GM19238 (cell line): ENCODE measurements at regions not wholly inside any gene's neighbourhood (a gene's known extent, or its start where the extent isn't known, plus 50 kb on each side); places are given as distances from the start of the nearest gene placed in this dataset.
"Not testable (repeated sequence)": the region's sequence is repeated elsewhere in the genome, so short reads cannot be mapped to it uniquely, and the experiment has no call there.

Experiments
- DNase-seq: peaks from one replicate; pipeline ENCODE4 v3.0.0; 2011; ENCODE audit warnings: low spot score; ENCODE audit not compliant: insufficient read length

DNA sequence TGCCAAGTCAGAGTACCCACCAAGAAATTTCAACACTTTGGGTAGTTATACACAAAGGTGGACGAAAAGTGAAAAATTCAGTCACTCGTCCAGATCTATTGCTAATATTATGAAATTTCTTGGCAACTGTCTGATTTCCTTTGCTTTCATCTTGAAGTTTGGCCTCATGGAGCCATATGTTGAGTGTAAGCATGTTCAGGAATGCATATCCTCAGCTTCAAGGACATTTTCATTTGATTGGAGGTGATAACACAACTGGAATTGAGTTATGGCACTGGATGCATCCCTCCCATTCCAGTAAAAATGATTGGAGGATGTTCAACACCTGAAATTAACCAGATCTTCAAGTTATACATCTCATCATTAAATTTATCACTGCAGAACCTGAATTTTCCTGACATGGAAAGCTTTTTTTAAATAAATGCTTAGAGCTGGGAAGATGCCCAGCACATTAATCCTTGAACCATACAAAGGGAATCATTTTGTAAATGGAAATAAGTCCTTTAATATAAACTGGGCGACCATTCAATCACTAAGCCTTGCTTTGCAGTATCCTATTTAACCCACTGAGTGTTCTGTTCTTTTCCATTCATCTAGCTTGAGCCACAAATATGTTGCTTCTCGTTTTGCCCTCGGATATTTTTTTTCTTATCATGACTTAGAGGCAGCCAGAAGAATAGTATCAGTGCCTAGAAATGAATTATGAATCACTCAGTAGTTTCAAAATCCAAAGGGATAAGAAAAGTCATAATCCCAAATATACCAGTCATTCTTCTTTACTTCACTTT is 273.7 kb upstream of the PIK3R1 start:
- no peak for DNase-seq

GRCh38 chr5:67935908-67936566 is 279.5 kb upstream of the PIK3R1 start:
- DNase-seq, result no peak

DNA sequence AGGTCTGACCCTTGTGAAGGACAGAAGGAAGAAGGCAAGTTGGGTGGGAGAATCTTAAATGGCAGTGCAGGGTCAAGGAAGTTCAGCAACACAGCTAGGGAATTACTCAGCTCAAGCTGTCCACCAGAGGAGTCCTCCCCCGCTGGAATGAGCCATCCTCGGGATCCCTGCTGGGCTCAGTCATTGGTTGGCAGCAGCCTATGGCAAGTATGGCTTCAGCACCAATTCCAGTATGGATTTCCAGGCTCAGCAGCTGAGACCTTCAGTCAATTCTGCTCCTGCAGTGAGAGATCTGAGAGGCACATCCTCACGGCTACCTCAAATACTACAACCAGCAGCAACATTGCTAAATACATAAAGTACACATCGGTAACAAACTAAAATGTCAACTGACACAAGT is 280.6 kb upstream of the PIK3R1 start:
- DNase-seq, result no peak

DNA sequence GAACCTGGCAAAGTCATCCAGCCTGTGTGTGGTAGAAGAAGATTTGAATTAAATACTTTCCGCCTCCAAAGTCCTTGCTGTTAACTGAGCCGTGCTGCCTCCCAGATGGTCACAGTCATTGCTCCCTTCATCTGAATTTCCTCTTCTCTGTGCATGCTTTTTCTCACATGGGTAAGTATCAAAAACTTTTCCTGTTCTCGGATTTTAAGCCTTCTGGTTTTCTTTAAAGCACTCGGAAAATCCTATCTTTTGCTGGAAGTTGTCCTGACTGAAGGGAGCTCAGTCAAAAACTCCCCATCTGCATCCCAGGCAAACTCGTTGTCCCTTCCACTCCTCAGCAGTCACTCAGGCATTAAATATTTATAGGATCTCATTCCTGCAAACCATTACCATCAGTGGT is 290.0 kb upstream of the PIK3R1 start:
- no peak for DNase-seq

- DNase-seq, result no peak
Measured at GRCh38 chr5:67921004-67921601, 294.5 kb upstream of the PIK3R1 start.

DNA sequence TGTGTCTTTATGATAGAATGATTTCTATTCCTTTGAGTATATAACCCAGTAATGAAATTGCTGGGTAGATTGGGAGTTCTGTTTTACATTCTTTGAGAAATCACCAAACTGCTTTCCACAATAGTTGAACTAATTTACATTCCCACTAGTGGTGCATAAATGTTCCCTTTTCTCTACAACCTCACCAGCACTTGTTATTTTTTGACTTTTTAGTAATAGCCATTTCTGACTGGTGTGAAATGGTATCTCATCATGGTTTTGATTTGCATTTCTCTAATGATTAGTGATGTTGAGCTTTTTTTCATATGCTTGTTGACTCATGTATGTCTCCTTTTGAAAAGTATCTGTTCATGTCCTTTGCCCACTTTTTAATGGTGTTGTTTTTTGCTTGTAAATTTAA is 296.0 kb upstream of the PIK3R1 start:
- DNase-seq, result not testable (repeated sequence)

DNA sequence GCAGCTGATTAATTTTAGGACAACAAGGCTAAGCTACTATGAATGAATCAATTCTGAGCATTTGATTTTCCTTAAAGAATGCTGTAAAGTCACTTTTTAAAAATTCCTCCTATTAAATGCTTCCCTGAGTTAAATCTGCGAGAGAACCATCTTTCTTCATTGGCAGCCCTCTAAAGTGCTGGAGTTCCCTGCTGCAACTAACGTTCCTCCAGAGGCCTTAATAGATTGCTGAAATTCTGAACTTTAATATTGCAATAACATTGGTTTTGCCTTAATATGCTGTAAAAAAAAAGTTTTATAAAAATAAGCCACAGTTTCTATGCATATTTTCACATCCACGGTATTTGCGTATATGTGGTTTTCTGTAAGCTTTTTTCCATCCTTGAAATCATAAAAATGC is 298.0 kb upstream of the PIK3R1 start:
- no peak for DNase-seq

GRCh38 chr5:67910546-67910945 is 305.0 kb upstream of the PIK3R1 start:
- no peak for DNase-seq

DNA sequence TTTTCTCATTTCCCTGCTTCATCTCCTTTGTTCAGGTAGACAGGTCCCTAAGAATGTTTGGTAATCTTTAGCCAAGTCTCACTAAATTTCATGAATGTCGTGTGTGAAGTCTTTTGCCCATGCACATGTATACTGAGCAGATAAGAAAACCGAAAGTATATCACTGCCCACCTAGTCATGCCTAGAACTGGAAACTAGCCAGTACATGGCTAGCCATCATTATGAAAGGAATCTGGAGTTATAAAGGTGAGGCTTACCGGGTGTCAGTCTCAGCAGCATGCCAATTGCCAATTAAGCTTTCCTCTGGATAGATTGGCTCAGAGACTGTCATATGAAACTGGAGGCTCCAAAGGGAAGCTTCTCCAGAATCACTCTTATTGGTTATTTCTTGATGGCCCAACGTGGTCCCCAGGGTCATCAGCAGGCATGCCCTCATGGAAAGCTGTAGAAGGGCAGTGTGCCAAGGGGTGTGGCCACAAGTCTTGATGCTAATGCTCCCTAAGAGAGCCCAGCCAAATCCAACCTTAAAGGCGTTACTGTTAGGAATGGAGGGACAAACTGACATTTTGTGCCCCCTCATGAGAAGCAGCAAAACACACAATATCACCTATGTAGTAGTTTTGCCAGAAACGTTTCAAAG is 307.3 kb upstream of the PIK3R1 start:
- no peak for DNase-seq

- no peak for DNase-seq
Measured at GRCh38 chr5:67904366-67904765, 311.2 kb upstream of the PIK3R1 start.

DNA sequence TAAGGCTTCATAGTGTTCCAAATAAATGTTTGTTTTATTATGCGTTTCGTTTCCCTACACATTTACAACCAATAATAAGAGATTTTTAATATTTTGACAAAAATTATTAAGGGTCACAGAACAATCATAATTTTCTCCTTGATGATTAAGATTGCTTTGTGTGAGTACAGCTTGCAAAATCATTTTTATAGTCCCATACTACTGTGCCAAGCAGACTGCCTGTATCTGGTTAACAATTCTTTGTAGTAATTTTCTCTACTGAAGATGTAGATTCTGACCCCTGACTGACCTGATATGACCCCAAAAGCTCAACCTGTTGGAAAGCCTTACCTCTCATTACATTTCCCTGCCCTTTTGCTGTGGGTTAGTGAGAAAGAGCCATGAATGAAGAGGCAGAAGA is 311.9 kb upstream of the PIK3R1 start:
- no peak for DNase-seq

DNA sequence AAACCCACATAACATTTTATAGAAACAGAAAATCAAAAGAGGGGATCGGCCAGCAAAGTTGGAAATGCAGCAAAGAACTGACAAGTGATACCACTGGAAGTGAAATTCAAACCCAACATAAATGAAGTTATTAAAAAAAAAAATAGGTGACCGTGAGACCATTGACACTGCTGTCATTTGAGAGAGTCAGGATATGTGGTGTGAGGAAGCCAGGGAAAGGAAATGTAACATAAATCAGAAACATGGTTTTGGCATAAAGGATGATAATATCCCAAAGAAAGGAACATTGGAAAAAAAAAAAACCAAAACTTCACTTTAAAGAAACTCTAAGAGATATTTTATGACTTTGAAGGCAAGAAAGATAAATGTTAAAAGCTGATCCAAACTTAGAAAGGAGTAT is 312.4 kb upstream of the PIK3R1 start:
- no peak for DNase-seq

DNA sequence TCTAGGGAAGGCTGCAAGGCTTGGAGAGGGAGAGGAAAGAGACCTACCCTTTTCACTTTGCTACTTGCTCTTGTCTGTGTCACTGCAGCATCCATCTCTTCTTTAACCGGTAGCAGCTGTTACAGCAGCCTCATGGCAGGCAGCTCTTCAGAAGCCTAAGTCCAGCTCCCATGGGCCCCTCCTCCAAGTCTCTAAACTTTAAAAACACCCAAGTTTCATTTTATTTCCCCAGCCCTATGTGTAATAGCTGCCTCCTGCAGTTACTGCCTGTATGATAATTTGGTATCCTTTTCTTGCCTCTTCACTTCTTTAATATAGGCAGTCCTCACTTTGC is 313.1 kb upstream of the PIK3R1 start:
- no peak for DNase-seq

DNA sequence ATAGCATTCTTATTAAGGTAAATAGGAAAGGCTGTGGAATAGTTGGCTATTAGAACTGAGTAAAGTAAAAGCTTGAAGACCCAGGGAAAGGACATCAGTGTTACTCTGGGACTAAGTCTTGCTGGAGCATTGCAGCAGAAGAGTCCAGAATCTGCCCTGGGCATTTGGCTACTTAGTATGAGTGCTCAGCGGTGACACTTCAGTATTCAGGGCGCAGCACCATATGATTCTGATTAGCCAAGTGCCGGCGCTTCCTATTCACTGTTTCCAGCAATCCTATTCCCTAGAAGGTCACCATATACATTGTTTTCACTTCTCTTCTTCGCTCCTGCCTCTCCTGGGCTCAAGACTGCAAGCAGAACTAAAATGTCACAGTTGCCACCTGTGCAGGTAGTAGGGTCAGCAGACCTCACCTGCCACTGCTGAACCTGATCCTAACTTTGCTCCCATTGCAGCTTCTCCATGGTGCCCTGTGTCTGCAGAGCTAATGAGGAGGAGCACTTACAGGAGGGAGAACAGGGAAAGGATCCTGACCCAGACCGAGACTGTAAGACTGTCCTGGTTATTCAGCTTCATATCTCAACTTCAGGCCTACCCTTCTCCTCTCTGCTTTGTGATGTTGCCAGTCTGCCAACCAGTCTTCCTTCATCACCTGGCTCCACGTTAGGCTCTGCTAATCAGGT is 313.6 kb upstream of the PIK3R1 start:
- no peak for DNase-seq

DNA sequence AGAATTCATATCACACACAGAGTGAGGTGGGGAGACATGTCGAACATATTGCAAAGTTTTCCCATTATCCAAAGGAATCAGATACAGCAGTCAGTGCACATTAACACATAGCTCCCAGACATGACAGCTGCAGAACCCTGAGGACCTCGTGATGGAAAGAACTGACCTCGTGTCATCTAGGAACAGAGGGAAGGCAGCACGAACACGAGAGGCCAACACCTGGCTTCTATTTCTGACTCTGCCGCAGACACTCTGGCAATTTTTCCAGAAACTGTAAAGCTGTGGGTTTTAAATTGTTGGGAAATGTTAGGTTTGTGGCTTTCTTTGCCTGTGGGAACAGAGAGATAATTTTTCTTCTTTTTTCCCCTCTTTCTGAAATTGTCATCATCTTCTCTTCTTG is 315.0 kb upstream of the PIK3R1 start:
- DNase-seq, result no peak

- DNase-seq, result no peak
Measured at GRCh38 chr5:67897980-67898379, 317.6 kb upstream of the PIK3R1 start.

DNA sequence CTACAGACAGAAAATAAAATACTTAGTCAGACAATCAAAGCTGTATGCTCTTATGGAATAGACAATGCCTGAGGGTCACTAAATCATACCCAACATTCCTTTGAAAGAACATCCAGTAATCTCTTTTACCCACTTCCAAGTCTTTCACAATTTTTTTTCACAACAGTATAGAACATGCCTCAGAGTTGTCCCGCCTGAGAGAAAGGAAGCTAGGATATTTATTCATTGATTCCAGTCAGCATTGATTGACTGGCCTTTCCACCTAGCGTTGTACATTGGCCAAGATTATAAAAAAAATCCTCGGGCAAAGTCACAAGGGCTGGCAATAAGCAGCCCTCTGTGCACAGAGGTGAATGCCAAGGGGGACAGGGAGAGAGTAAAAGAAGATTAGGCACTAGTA is 318.1 kb upstream of the PIK3R1 start:
- no peak for DNase-seq

DNA sequence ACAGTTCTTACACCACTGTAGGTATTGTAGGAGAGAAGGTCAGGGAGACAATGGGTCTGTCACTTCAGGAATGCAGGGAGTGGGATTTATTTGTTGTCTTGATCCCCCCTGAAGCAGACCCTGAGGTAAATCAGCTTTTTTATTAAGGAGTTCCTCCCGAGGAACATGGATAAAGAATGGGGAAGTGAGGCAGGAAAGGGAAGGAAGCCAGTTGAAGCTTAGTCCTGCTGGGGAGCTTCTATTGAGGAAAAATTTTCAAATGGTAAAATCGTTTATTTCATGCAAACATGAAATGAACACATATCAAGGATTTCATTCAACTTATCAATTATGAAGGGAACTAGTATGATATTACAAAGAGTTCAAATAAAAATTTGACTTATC is 318.6 kb upstream of the PIK3R1 start:
- DNase-seq, result no peak

DNA sequence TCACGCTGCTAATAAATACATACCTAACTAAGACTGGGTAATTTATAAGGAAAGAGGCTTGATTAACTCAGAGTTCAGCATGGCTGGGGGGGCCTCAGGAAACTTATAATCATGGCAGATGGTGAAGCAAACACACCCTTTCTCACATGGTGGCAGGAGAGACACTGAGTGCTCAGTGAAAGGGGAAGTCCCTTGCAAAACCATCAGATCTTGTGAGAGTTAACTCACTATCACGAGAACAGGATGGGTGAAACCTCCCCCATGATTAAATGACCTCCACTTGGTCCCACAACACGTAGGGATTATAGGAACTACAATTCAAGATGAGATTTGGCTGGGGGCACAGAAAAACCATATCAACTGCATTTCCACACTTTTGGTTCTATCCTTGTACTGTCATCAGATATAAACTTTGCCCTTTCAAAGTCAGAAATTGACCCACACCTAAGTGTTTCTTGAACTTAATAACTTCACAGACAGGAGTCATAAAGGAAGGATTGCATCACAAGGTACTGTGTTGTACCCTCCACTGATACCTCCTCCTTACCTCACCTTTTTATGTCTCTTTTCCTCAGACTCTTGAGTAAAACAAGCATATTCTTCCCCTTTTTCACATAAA is 319.1 kb upstream of the PIK3R1 start:
- no peak for DNase-seq

GRCh38 chr5:67889870-67890269 is 325.7 kb upstream of the PIK3R1 start:
- not testable (repeated sequence) for DNase-seq

DNA sequence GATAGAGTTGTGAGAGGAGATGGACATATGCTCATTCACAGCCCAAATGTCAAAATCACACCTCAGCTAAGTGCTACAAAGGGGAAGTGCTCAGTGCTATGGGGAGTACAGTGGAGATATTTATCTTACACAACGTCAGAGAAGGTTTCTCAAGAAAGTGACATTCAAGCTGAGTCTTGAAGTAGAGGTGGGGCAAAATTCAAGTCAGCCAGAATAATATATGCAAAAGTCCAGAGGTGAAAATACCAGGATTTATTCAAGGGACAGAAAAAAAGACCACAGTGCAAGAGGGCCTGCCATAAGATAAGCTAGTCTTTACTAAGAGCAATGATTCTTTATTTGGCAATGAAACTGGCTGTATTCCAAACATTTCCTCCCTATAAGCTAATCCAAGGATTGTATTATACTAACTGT is 327.8 kb upstream of the PIK3R1 start:
- no peak for DNase-seq
